MG63 (cell line): ENCODE measurements at regions not wholly inside any gene's neighbourhood (a gene's known extent, or its start where the extent isn't known, plus 50 kb on each side); places are given as distances from the start of the nearest gene placed in this dataset.
"Not testable (repeated sequence)": the region's sequence is repeated elsewhere in the genome, so short reads cannot be mapped to it uniquely, and the experiment has no call there.

ENCODE experiments used
- DNase-seq: peaks from one replicate; pipeline ENCODE4 v3.0.0-alpha.2; 2020
- H3K27me3 ChIP-seq: fragments of 250-450 bp; sonication (Bioruptor Pico); 2 replicates; pipeline ENCODE4 v1.5.1; 2020; ENCODE audit warnings: mild to moderate bottlenecking, moderate library complexity
- H3K36me3 ChIP-seq: fragments of 250-450 bp; sonication (Bioruptor Pico); 2 replicates; pipeline ENCODE4 v1.5.1; 2020; ENCODE audit warnings: mild to moderate bottlenecking, moderate library complexity
- H3K4me3 ChIP-seq: fragments of 250-450 bp; sonication (Bioruptor Pico); 2 replicates; pipeline ENCODE4 v1.5.1; 2020; ENCODE audit warnings: mild to moderate bottlenecking, moderate library complexity
- H3K9me3 ChIP-seq: fragments of 250-450 bp; sonication (Bioruptor Pico); 2 replicates; pipeline ENCODE4 v1.5.1; 2020; ENCODE audit warnings: mild to moderate bottlenecking, moderate library complexity

GRCh38 chr13:69243366-69243765, 864.3 kb upstream of the ATXN8OS start:
- Histone ChIP-seq H3K9me3 (no peaks in the 10 kb centered on the region), H3K36me3 (no peaks in the 10 kb centered on the region), H3K4me3 (no peak overlapping the region)

GRCh38 chr13:69234171-69234570, 873.5 kb upstream of the ATXN8OS start:
- no peak for DNase-seq
- Histone ChIP-seq H3K27me3 (no peaks in the 10 kb centered on the region), H3K4me3 (no peak overlapping the region), H3K36me3 (no peaks in the 10 kb centered on the region), H3K9me3 (no peaks in the 10 kb centered on the region)

More at GRCh38 chr13:69243366-69243765, 864.3 kb upstream of the ATXN8OS start:
- no peak for DNase-seq
- no peaks in the 10 kb centered on the region for H3K27me3 ChIP-seq

- DNase-seq = no peak
- H3K27me3 ChIP-seq = no peaks in the 10 kb centered on the region
- H3K9me3 ChIP-seq = no peaks in the 10 kb centered on the region
- no peak overlapping the region for H3K4me3 ChIP-seq
- H3K36me3 ChIP-seq = no peaks in the 10 kb centered on the region
Observed at GRCh38 chr13:69226427-69226826, 881.2 kb upstream of the ATXN8OS start.

DNA sequence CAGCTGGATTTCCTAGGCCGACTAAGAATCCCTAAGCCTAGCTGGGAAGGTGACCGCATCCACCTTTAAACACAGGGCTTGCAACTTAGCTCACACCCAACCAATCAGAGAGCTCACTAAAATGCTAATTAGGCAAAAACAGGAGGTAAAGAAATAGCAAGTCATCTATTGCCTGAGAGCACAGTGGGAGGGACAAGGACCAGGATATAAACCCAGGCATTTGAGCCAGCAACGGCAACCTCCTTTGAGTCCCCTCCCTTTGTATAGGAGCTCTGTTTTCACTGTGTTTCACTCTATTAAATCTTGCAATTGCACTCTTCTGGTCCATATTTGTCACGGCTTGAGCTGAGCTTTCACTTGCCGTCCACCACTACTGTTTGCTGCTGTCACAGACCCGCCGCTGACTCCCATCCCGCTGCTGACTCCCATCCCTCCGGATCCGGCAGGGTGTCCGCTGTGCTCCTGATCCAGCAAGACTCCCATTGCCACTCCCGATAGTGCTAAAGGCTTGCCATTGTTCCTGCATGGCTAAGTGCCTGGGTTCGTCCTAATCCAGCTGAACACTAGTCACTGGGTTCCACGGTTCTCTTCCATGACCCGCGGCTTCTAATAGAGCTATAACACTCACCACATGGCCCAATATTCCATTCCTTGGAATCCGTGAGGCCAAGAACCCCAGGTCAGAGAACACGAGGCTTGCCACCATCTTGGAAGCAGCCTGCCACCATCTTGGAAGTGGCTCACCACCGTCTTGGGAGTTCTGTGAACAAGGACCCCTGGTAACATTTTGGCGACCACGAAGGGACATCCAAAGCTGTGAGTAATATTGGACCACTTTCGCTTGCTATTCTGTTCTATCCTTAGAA, 885.8 kb upstream of the ATXN8OS start:
- H3K4me3 ChIP-seq, DNase-seq, H3K36me3 ChIP-seq, H3K9me3 ChIP-seq, H3K27me3 ChIP-seq: not testable (repeated sequence)

DNA sequence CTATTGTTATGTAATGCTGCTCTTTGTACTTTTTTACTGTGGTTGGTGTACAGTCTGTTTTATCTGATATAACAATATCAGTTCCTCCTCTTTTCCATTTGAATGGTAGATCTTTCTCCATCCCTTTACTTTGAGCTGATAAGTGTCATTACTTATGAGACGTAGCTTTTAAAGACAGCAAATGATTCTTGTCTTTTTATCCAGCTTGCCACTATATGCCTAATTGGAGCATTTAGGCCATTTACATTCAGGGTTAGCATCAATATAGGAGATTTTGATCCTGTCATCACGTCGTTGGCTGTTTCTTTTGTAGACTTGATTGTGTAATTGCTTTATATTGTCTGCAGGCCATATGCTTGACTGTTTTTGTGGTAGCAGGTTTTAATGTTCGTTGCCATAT, 894.2 kb upstream of the ATXN8OS start:
- Histone ChIP-seq H3K27me3 (no peaks in the 10 kb centered on the region; the same call in 1 of the 2 replicates), H3K4me3 (no peak overlapping the region), H3K36me3 (no peaks in the 10 kb centered on the region), H3K9me3 (no peaks in the 10 kb centered on the region)
- no peak for DNase-seq

DNA sequence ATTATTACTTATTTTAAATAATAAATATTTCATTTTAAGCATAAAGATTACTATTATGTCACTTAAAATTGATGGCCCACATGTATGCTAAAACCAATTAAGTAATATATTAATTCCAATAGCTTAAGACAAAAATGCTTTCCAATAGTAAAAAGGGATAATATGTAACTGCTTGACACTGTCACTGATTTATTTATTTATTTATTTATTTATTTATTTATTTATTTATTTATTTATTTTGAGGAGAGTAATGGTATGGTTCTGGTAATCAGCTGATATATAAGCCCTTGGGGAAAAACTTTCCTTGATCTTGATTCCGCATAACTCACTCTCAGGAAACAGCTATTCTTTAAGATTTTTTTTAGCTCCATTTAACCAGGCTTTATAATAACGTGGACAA, 903.0 kb upstream of the ATXN8OS start:
- Histone ChIP-seq H3K4me3 (no peak overlapping the region), H3K9me3 (no peaks in the 10 kb centered on the region), H3K36me3 (no peaks in the 10 kb centered on the region), H3K27me3 (no peaks in the 10 kb centered on the region)
- no peak for DNase-seq

DNA sequence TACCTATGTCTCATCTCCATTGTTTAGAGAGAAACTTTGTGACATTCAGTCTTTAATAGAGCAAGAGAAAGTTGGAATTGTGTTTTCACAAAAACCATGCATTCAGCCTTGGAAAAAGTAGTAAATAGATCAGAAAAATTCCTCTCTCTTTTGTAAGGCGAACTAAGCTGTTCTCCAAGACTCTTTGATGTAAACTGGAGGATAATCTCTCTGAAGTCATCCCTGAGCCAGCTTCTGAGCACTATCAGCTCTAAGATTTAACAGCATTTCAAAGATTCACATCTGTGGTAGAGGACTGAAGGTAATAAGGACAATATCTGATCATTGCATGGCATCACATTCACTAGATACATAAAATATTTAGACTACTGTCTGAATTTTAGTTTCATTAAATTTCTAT, 904.6 kb upstream of the ATXN8OS start:
- DNase-seq = no peak

DNA sequence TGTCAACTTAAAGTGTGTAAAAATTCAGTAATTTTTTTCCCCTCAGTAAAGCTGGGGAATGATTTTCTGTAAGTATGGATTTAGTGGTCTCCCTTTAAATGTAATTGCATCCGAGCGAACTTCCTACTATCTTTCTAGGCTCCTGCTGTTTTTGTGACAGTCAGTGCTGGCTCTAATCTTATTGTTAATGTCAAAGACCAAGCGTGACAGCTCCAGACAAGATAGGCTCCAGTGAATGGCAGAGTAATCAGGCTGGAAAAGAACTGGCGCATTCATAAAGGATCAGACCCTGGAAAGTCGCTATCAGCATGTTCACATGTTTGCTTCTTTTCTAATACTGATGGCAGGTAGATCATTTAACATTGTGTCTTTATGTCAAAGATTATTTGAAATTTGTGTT, 908.0 kb upstream of the ATXN8OS start:
- Histone ChIP-seq H3K9me3 (no peaks in the 10 kb centered on the region), H3K36me3 (no peaks in the 10 kb centered on the region), H3K27me3 (no peaks in the 10 kb centered on the region), H3K4me3 (no peak overlapping the region)
- DNase-seq = no peak

More for the DNA sequence above, 904.6 kb upstream of the ATXN8OS start:
- no peaks in the 10 kb centered on the region for H3K36me3 ChIP-seq
- H3K27me3 ChIP-seq = no peaks in the 10 kb centered on the region
- no peak overlapping the region for H3K4me3 ChIP-seq
- H3K9me3 ChIP-seq = no peaks in the 10 kb centered on the region

- no peak for DNase-seq
- H3K27me3 ChIP-seq = no peaks in the 10 kb centered on the region
- no peaks in the 10 kb centered on the region for H3K9me3 ChIP-seq
- H3K4me3 ChIP-seq = no peak overlapping the region
- no peaks in the 10 kb centered on the region for H3K36me3 ChIP-seq
Observed at GRCh38 chr13:69198706-69199105, 908.9 kb upstream of the ATXN8OS start.

GRCh38 chr13:69194130-69194529, 913.5 kb upstream of the ATXN8OS start:
- H3K9me3 ChIP-seq = no peaks in the 10 kb centered on the region
- no peak overlapping the region for H3K4me3 ChIP-seq
- no peaks in the 10 kb centered on the region for H3K27me3 ChIP-seq
- no peak for DNase-seq
- H3K36me3 ChIP-seq = no peaks in the 10 kb centered on the region

DNA sequence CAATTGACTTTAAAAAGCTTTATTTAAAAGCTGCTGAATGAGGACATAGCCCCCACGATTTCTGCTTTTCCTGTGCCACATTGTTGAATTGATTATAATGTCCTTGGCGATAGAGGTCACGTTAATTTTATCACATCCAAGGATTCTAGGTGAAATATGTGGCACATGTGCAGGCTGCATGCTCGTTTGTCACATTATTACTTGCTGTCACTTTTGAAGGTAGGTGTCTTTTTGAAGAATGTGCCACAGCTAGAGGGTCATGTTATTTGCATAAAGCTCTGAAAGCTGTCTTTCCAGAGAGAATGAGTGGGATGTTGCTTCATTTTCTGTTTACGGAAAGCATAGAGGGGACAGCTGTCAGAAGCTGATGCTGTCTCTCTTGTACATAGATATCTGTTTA, 927.6 kb upstream of the ATXN8OS start:
- no peak for DNase-seq
- H3K9me3 ChIP-seq = no peaks in the 10 kb centered on the region
- no peak overlapping the region for H3K4me3 ChIP-seq
- H3K27me3 ChIP-seq = no peaks in the 10 kb centered on the region
- H3K36me3 ChIP-seq = no peaks in the 10 kb centered on the region

DNA sequence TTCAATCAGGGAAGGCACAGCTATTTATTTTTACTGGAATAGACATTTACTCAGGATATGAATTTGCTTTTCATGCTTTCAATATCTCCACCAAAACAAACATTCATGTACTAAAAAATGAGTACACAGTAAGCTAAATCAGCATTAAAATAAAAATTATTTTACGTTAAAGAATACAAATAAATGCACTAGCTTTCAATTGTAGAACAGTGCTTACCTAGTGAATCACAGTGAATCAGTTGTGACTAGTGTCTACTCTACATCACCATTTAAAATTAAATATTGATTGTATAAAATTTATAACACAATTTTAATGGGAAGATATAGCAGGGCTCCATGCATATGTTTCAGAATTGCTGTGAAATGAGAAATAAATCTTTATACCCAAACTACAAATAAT, 929.6 kb upstream of the ATXN8OS start:
- H3K9me3 ChIP-seq = no peaks in the 10 kb centered on the region
- no peak overlapping the region for H3K4me3 ChIP-seq
- no peak for DNase-seq
- H3K27me3 ChIP-seq = no peaks in the 10 kb centered on the region
- H3K36me3 ChIP-seq = no peaks in the 10 kb centered on the region

DNA sequence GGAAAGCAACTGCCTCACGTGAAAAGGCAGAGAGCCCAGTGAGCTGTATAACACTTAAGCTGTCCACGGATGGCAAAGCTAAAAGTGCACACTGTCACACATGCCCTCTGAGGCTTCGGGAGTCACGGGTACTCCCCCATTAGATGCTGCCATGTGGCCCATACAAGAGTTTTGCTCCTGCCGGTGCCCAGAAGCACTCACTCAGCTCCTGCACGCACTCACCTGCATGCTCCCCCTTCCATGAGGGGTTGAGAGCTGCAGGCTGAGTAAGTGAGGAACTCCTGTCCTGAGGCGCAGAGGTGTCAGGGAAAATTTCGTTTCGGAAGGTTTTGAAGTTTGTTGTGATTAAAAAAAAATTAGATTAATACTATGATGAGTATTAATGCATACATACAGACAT, 939.2 kb upstream of the ATXN8OS start:
- DNase-seq = no peak
- Histone ChIP-seq H3K27me3 (no peaks in the 10 kb centered on the region), H3K9me3 (no peaks in the 10 kb centered on the region), H3K4me3 (no peak overlapping the region), H3K36me3 (no peaks in the 10 kb centered on the region)

GRCh38 chr13:69155136-69155535, 952.5 kb upstream of the ATXN8OS start:
- no peaks in the 10 kb centered on the region for H3K9me3 ChIP-seq
- DNase-seq = no peak
- no peaks in the 10 kb centered on the region for H3K36me3 ChIP-seq
- H3K4me3 ChIP-seq = no peak overlapping the region
- H3K27me3 ChIP-seq = no peaks in the 10 kb centered on the region

GRCh38 chr13:69142101-69142500, 965.5 kb upstream of the ATXN8OS start:
- H3K36me3 ChIP-seq = no peaks in the 10 kb centered on the region
- no peak overlapping the region for H3K4me3 ChIP-seq
- no peaks in the 10 kb centered on the region for H3K9me3 ChIP-seq
- no peaks in the 10 kb centered on the region for H3K27me3 ChIP-seq
- no peak for DNase-seq

- H3K9me3 ChIP-seq = no peaks in the 10 kb centered on the region
Observed at GRCh38 chr13:69124996-69125395, 982.6 kb upstream of the ATXN8OS start.

DNA sequence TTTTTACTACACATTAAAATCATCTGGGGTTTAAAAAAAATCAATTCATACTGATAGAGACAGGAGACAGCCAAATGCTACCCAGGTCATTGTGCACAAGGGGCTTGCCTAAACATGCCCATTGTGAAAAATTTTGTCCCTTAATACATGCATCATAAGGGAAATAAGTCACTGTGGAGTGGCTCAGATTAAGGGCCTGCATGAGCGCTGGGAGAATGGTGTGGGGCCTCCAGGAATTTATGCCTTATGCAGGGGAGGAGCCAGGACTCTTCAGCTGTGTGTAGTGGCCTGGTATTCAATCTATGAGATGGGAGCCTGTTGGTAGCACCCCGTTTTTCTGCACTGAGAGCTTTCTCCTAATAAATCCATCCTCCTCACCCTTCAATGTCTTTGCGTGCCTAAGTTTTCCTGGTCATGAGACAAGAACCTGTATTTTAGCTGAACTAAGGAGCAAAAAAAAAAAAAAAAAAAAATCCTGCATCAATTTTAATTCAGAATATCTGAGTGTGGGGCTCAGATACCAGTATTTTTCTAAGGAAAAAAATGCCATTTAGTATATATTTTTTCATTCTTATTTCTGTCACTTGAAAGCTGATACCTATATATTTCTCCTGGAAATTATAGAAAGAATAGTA, 997.6 kb upstream of the ATXN8OS start:
- no peak for DNase-seq
- H3K27me3 ChIP-seq = no peaks in the 10 kb centered on the region
- no peak overlapping the region for H3K4me3 ChIP-seq
- H3K36me3 ChIP-seq = no peaks in the 10 kb centered on the region
- no peaks in the 10 kb centered on the region for H3K9me3 ChIP-seq

More at GRCh38 chr13:69124996-69125395, 982.6 kb upstream of the ATXN8OS start:
- H3K4me3 ChIP-seq = no peak overlapping the region
- H3K36me3 ChIP-seq = no peaks in the 10 kb centered on the region
- DNase-seq = no peak
- H3K27me3 ChIP-seq = no peaks in the 10 kb centered on the region

- Histone ChIP-seq H3K9me3 (no peaks in the 10 kb centered on the region), H3K27me3 (no peaks in the 10 kb centered on the region), H3K36me3 (no peaks in the 10 kb centered on the region), H3K4me3 (no peak overlapping the region)
- no peak for DNase-seq
Observed at GRCh38 chr13:69108486-69108885, 999.1 kb upstream of the ATXN8OS start.
